Endothelial cell of umbilical vein (primary cell): ENCODE measurements at regions not wholly inside any gene's neighbourhood (a gene's known extent, or its start where the extent isn't known, plus 50 kb on each side); places are given as distances from the start of the nearest gene placed in this dataset.

Source experiments
- EZH2 ChIP-seq: IDR thresholded peaks from 2 replicates; pipeline ENCODE4 v1.6.1; 2012; ENCODE audit warnings: borderline replicate concordance, low read depth, mild to moderate bottlenecking, moderate library complexity, low read length, inconsistent platforms; ENCODE audit not compliant: severe bottlenecking
- FOS ChIP-seq: IDR thresholded peaks from 2 replicates; pipeline ENCODE4 v1.6.1; 2011; ENCODE audit warnings: mild to moderate bottlenecking, low read length, moderate library complexity, borderline replicate concordance; ENCODE audit not compliant: insufficient read depth
- GATA2 ChIP-seq: IDR thresholded peaks from 2 replicates; pipeline ENCODE4 v1.7.0; 2011; ENCODE audit warnings: low read depth, mild to moderate bottlenecking, moderate library complexity, mixed read lengths, low read length; ENCODE audit not compliant: insufficient read length, insufficient read depth
- JUN ChIP-seq: IDR thresholded peaks from 2 replicates; pipeline ENCODE4 v1.6.1; 2011; ENCODE audit warnings: borderline replicate concordance, low read depth; ENCODE audit not compliant: insufficient read length, insufficient read depth
- MYC ChIP-seq: IDR thresholded peaks from one replicate; pipeline ENCODE4 v1.6.1; 2011; ENCODE audit warnings: mild to moderate bottlenecking, low read depth, low read length
- POLR2A ChIP-seq: IDR thresholded peaks from 2 replicates; pipeline ENCODE4 v1.6.1; 2012; ENCODE audit warnings: low read depth, mild to moderate bottlenecking, control low read depth, low read length
- POLR2AphosphoS5 ChIP-seq: IDR thresholded peaks from 2 replicates; pipeline ENCODE4 v1.6.1; 2012; ENCODE audit warnings: low read depth, mild to moderate bottlenecking, control low read depth, low read length, moderate library complexity; ENCODE audit not compliant: insufficient read depth
- TF ChIP-seq, protein P1 (sequence below), 2 donors: IDR thresholded peaks; 1 replicate in 1 of 2; 2 replicates in 1 of 2; pipeline ENCODE4 v1.5.1; 2011; ENCODE audit warnings: low read length in 2 of 2, mild to moderate bottlenecking in 2 of 2, moderate library complexity in 2 of 2, control low read depth in 1 of 2, inconsistent platforms in 1 of 2, low read depth in 1 of 2; ENCODE audit not compliant: insufficient read depth in 1 of 2; ENCODE audit errors: extremely low read depth in 1 of 2
- TF ChIP-seq, protein P2 (sequence below): IDR thresholded peaks from 2 replicates; pipeline ENCODE4 v1.6.1; 2011; ENCODE audit not compliant: insufficient read depth, insufficient read length

DNA sequence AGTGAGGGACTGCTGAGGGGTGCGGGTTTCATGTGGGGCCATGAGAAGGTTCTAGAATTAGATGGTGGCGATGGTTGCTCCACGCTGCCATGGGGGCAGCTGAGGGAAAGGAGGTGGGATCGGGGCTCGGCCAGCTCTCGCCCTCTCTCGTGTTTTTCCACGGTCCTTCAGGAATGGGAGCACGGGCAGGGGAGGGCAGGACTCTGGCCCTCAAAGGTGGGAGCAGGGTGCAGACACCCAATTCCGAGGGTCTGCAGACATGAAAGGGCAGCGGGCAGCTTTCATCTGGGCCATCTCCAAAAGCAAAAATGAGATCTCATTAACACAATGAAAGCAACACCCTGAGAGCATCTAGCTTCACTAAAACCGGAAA, 53.4 kb upstream of the SALL3 start:
- TF ChIP-seq, protein P1, sequence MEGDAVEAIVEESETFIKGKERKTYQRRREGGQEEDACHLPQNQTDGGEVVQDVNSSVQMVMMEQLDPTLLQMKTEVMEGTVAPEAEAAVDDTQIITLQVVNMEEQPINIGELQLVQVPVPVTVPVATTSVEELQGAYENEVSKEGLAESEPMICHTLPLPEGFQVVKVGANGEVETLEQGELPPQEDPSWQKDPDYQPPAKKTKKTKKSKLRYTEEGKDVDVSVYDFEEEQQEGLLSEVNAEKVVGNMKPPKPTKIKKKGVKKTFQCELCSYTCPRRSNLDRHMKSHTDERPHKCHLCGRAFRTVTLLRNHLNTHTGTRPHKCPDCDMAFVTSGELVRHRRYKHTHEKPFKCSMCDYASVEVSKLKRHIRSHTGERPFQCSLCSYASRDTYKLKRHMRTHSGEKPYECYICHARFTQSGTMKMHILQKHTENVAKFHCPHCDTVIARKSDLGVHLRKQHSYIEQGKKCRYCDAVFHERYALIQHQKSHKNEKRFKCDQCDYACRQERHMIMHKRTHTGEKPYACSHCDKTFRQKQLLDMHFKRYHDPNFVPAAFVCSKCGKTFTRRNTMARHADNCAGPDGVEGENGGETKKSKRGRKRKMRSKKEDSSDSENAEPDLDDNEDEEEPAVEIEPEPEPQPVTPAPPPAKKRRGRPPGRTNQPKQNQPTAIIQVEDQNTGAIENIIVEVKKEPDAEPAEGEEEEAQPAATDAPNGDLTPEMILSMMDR (IDR thresholded peaks at IDR 0.05; ENCODE audit: extremely low read depth in 1 of 2, insufficient read depth in 1 of 2, low read depth in 1 of 2, low read length in 2 of 2), result no peak
- TF ChIP-seq POLR2AphosphoS5 (no peak), POLR2A (no peak), EZH2 (no peak), JUN (no peak), GATA2 (no peak), MYC (no peak), FOS (no peak)
- TF ChIP-seq, protein P2, sequence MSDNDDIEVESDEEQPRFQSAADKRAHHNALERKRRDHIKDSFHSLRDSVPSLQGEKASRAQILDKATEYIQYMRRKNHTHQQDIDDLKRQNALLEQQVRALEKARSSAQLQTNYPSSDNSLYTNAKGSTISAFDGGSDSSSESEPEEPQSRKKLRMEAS, result no peak
